ENCODE measurements at regions not wholly inside any gene's neighbourhood (a gene's known extent, or its start where the extent isn't known, plus 50 kb on each side); places are given as distances from the start of the nearest gene placed in this dataset.

- Histone ChIP-seq H3K9ac (ENCODE audit: low read length) (no peak overlapping the region), H3F3A (ENCODE audit: insufficient read depth, low read length) (no peaks in the 10 kb centered on the region), H3K79me2 (ENCODE audit: insufficient read depth, low read length) (no peaks in the 10 kb centered on the region), H2AFZ (ENCODE audit: low read length) (no peak overlapping the region), H3K4me2 (ENCODE audit: low read length) (no peak overlapping the region), H3K36me3 (ENCODE audit: insufficient read depth, low read length) (no peaks in the 10 kb centered on the region), H3K27ac (ENCODE audit: low read depth, low read length, poor library complexity, severe bottlenecking) (no peak overlapping the region), H3K9me3 (ENCODE audit: low read length) (no peaks in the 10 kb centered on the region), H3K27me3 (ENCODE audit: insufficient read depth, low read length) (no peaks in the 10 kb centered on the region), H3K9me2 (ENCODE audit: low read depth, low read length) (no peaks in the 10 kb centered on the region), H3K4me3 (ENCODE audit: low read depth, low read length, poor library complexity, severe bottlenecking) (no peak overlapping the region), H4K20me1 (ENCODE audit: insufficient read depth, low read length) (no peaks in the 10 kb centered on the region), H3K4me1 (ENCODE audit: insufficient read depth, low read length, severe bottlenecking) (no peaks in the 10 kb centered on the region)
- TF ChIP-seq CTCF (IDR thresholded peaks at IDR 0.05; ENCODE audit: low read length) = no peak
These were observed 107.1 kb downstream of the GADD45G start for GRCh38 chr9:89711866-89712265.

- Histone ChIP-seq H2AFZ (ENCODE audit: low read length) (no peak overlapping the region), H4K20me1 (ENCODE audit: insufficient read depth, low read length) (no peaks in the 10 kb centered on the region), H3K4me1 (ENCODE audit: insufficient read depth, low read length, severe bottlenecking) (no peaks in the 10 kb centered on the region), H3K4me3 (ENCODE audit: low read depth, low read length, poor library complexity, severe bottlenecking) (no peak overlapping the region), H3K36me3 (ENCODE audit: insufficient read depth, low read length) (no peaks in the 10 kb centered on the region), H3K27ac (ENCODE audit: low read depth, low read length, poor library complexity, severe bottlenecking) (no peak overlapping the region), H3F3A (ENCODE audit: insufficient read depth, low read length) (no peaks in the 10 kb centered on the region), H3K4me2 (ENCODE audit: low read length) (no peak overlapping the region), H3K9ac (ENCODE audit: low read length) (no peak overlapping the region), H3K27me3 (ENCODE audit: insufficient read depth, low read length) (no peaks in the 10 kb centered on the region), H3K9me3 (ENCODE audit: low read length) (no peaks in the 10 kb centered on the region), H3K9me2 (ENCODE audit: low read depth, low read length) (no peaks in the 10 kb centered on the region), H3K79me2 (ENCODE audit: insufficient read depth, low read length) (no peaks in the 10 kb centered on the region)
- no peak for TF ChIP-seq CTCF (IDR thresholded peaks at IDR 0.05; ENCODE audit: low read length)
- TF ChIP-seq EZH2 (IDR thresholded peaks at IDR 0.05; ENCODE audit: borderline replicate concordance, low read length) = no peak
These were observed 107.5 kb downstream of the GADD45G start for GRCh38 chr9:89712283-89712682.

GRCh38 chr9:89714321-89714720 lies 109.5 kb downstream of the GADD45G start:
- H3K27me3 ChIP-seq (ENCODE audit: insufficient read depth, low read length) = no peaks in the 10 kb centered on the region
- H3K4me1 ChIP-seq (ENCODE audit: insufficient read depth, low read length, severe bottlenecking) = no peaks in the 10 kb centered on the region
- H4K20me1 ChIP-seq (ENCODE audit: insufficient read depth, low read length) = no peaks in the 10 kb centered on the region
- no peaks in the 10 kb centered on the region for H3K36me3 ChIP-seq (ENCODE audit: insufficient read depth, low read length)
- no peaks in the 10 kb centered on the region for H3K9me2 ChIP-seq (ENCODE audit: low read depth, low read length)
- no peak overlapping the region for H2AFZ ChIP-seq (ENCODE audit: low read length)
- H3K4me2 ChIP-seq (ENCODE audit: low read length) = no peak overlapping the region
- H3K79me2 ChIP-seq (ENCODE audit: insufficient read depth, low read length) = no peaks in the 10 kb centered on the region
- no peak overlapping the region for H3K9ac ChIP-seq (ENCODE audit: low read length)
- TF ChIP-seq EZH2 (IDR thresholded peaks at IDR 0.05; ENCODE audit: borderline replicate concordance, low read length) (no peak), CTCF (IDR thresholded peaks at IDR 0.05; ENCODE audit: low read length) (no peak)
- no peak overlapping the region for H3K4me3 ChIP-seq (ENCODE audit: low read depth, low read length, poor library complexity, severe bottlenecking)
- no peaks in the 10 kb centered on the region for H3F3A ChIP-seq (ENCODE audit: insufficient read depth, low read length)
- H3K27ac ChIP-seq (ENCODE audit: low read depth, low read length, poor library complexity, severe bottlenecking) = no peak overlapping the region
- H3K9me3 ChIP-seq (ENCODE audit: low read length) = no peaks in the 10 kb centered on the region

Measured in OCI-LY1 (cell line).